Stomach (tissue), 4 donors: ENCODE measurements at regions not wholly inside any gene's neighbourhood (a gene's known extent, or its start where the extent isn't known, plus 50 kb on each side); places are given as distances from the start of the nearest gene placed in this dataset.

Experiments used
- CTCF ChIP-seq, 7 experiments: fragments of 450-650 bp in 4 of 7; fragments of 200-600 bp in 3 of 7; sonication (generic) in 3 of 7; IDR thresholded peaks; one replicate each; pipeline ENCODE4 v1.5.1; 2016 to 2019; ENCODE audit warnings: antibody characterized with exemption in 7 of 7, control low read depth in 2 of 7, mild to moderate bottlenecking in 1 of 7
- POLR2A ChIP-seq, 4 donors: fragments of 450-650 bp; IDR thresholded peaks; one replicate each; pipeline ENCODE4 v1.6.1; 2016; ENCODE audit warnings: antibody characterized with exemption in 4 of 4, control low read depth in 2 of 4, mild to moderate bottlenecking in 1 of 4, moderate library complexity in 1 of 4
- POLR2AphosphoS5 ChIP-seq, 3 donors: sonication (generic); formaldehyde crosslinking; IDR thresholded peaks; one replicate each; pipeline ENCODE4 v1.6.1; 2016; ENCODE audit warnings: antibody characterized with exemption in 3 of 3

- no peak for TF ChIP-seq POLR2A (IDR thresholded peaks at IDR 0.05)
- TF ChIP-seq CTCF (IDR thresholded peaks at IDR 0.05) = no peak
- TF ChIP-seq POLR2AphosphoS5 (IDR thresholded peaks at IDR 0.05) = no peak
Measured at GRCh38 chr1:38287547-38287946, 241.0 kb upstream of the POU3F1 start.
